Skeletal muscle cell (primary cell): ENCODE measurements at regions not wholly inside any gene's neighbourhood (a gene's known extent, or its start where the extent isn't known, plus 50 kb on each side); places are given as distances from the start of the nearest gene placed in this dataset.

Experiments used
- DNase-seq: peaks from one replicate; pipeline ENCODE4 v3.0.0-alpha.2; 2010; ENCODE audit warnings: low read depth
- H3K4me3 ChIP-seq: 2 replicates; pipeline ENCODE4 v1.5.1; 2011; ENCODE audit warnings: low read depth, mild to moderate bottlenecking, control low read depth, low read length, moderate library complexity

- no peak overlapping the region for H3K4me3 ChIP-seq
- DNase-seq, result no peak
Observed at GRCh38 chr13:85363504-85363903, 435.7 kb downstream of the SLITRK6 start.

GRCh38 chr13:85362980-85363379, 436.2 kb downstream of the SLITRK6 start:
- no peak for DNase-seq

GRCh38 chr13:85347251-85347650, 452.0 kb downstream of the SLITRK6 start:
- no peak for DNase-seq
- H3K4me3 ChIP-seq, result no peak overlapping the region

More at GRCh38 chr13:85362980-85363379, 436.2 kb downstream of the SLITRK6 start:
- no peak overlapping the region for H3K4me3 ChIP-seq

- no peak overlapping the region for H3K4me3 ChIP-seq
- no peak for DNase-seq
Observed at GRCh38 chr13:85334187-85334586, 465.0 kb downstream of the SLITRK6 start.

DNA sequence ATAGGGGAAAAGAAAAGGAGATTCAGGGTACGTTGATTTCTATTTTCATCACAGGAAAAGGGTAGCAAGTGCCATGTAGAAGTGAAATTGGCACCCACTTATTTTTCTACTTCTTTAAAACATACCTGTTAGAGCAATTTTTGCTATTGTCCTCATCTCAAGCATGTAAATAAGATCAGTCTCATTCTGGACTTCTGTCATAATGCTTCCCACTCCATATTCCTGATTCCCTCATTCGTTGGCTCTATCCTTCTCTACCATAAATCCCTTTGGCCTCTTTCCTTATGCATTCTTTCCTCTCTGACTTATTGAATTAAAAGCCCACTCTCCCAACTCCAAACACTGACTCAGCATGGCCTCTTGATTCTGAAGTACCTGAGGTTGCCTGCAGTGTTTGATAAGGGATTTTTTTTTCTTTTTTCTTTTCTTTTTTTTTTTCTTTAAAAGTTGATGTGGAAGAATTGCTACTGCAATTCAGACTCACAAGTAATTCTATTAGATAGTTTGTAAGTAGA, 465.7 kb downstream of the SLITRK6 start:
- DNase-seq, result no peak
- H3K4me3 ChIP-seq, result no peak overlapping the region

DNA sequence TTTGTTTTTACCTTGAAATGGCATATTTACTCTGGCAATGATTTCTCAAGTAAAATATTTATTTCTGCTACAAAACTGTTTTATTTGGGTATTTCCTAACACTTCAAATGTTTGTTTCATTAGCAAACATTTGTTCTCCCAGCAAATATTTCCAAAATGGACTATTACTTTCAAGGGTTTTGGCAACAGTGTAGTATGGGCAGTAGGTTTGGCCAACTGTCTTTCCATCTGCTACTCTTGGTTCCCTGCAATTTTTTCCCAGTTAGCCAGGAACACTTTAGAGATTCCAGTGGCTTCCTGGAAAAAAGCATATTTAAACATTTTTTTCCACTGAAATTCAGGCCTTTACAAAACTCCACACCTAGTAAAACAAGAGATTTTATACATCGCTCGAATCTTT, 466.6 kb downstream of the SLITRK6 start:
- H3K4me3 ChIP-seq, result no peak overlapping the region
- no peak for DNase-seq

DNA sequence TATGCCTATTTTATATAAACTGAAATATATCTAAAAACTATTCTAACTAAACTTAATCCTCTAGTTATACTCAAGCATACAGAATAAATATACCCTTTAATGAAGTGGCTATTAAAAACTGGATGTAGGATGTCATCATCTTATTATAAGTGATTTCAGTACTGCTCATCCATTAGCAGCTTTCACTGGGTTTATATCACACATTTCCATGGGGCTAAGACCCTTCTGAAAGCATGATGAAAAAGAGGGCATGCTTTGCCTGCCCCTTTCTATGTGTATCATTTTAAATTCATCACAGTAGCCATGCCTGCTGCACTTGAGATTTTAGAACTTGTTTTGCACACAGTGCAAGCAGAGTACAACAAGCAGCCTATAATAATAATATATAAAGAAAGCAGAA, 477.5 kb downstream of the SLITRK6 start:
- DNase-seq, result no peak

DNA sequence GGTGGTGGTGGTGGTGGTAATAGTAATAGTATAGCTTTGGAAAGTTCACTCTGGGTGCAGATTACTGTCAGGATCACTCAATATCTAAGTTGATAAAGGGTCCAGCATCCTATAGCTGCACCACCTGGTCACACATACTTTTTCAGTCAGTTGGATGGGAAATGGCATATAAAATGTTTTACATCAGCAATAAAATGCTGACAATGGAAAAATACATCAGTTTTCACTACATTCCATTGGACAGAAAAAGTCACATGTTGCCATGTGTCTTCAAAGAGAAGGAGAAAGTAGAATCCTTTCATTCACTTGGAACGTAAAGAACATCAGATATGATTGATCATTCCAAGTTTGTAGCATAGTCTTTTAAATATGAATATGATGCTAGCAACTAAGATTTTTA, 481.4 kb downstream of the SLITRK6 start:
- DNase-seq, result no peak
- no peak overlapping the region for H3K4me3 ChIP-seq

More for the DNA sequence above, 477.5 kb downstream of the SLITRK6 start:
- no peak overlapping the region for H3K4me3 ChIP-seq

DNA sequence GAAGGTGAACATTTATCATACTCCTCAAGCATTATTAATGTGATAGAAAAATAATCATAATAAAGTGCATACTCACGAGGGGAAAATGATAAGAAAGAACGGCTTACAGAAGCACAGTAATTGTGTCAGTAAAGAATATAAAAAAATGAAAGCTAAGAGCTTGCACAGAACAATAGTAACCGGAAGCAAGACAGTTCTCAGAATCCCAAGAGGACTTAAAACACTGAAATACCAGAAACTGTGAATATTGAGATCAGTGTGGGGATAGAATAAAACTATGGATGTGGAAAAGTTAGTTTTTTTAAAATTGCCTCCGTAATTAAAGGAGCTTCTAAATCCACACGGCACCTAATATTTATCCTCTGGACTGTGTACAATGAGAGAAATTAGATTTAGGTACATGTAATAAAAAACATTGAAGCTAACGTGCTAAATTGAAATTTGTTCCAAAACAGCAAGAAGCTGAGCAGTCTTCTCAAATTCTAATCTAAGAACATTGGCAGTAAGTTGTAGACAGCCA, 482.7 kb downstream of the SLITRK6 start:
- H3K4me3 ChIP-seq, result no peak overlapping the region
- no peak for DNase-seq

- no peak for DNase-seq
- H3K4me3 ChIP-seq, result no peak overlapping the region
Observed at GRCh38 chr13:85314686-85315085, 484.5 kb downstream of the SLITRK6 start.

DNA sequence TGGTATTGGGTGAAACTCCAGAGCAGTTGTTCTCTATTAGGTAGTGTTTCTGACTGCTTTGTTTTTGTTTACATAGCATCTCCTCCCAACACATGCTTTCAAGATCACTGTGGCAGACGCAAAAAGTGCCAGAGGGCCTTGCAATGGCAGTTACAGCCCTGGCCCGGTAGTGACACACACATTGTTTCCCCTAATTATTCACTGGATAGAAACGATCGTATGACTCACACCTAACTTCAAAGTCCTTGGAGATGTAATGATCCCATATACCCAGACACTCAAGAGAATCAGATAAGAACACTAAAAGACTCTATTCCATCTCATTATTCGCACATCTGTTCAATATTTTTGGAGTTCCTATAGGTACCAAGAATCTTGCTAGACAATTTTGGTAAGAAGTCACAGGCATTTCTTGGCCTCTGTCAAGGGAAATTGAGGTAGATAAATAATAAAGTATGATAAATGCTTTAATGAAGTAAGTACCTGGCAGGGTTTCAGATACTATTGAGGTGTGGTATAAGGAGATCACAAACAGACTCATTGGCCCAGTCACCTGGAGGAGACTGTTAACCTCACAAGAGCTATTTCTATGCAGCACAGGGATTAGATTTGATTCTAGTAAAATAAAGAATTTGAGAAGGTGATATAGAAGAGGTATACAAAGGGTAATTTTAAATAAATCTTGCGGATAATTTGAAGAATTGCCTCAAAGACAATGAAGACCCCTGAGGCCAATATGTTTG, 485.3 kb downstream of the SLITRK6 start:
- DNase-seq, result no peak
- H3K4me3 ChIP-seq, result no peak overlapping the region

DNA sequence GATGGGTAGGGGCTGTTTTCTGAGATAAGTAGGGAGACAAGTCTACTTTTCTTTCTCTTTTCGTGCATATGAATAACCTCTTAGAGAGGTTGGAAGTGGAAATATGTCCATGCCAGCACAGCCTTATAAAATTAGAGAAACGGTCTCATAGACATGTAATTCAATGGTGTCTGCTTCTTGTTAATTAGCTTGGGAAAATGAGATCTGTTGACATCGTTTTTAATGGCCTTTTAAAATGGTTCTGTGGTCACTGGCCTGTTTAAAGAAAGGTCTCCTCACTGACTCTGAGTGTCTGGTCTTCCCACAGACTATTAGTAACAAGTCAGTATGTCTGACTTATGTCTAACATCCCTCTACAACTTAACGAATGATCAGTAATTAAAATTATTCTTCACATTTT, 487.1 kb downstream of the SLITRK6 start:
- DNase-seq, result no peak

DNA sequence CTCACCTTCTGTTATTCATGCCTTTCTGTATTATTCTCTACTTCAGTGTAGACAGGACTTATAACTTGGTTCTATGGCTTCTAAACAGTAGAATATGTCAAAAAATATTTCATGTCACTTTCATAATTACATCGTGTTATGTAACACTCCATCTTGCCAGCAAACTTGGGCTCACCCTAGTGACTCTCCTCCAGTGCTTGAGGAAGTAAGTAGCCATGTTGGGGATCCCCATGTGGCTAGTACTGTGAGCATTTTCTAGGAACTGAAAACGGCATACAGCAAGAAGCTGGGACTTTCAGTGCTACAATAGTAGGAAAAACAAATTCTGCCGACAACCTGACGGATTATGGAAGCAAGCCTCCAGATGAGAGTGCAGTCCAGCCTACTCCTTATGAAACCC, 495.6 kb downstream of the SLITRK6 start:
- no peak overlapping the region for H3K4me3 ChIP-seq
- DNase-seq, result no peak

More for the DNA sequence above, 487.1 kb downstream of the SLITRK6 start:
- H3K4me3 ChIP-seq, result no peak overlapping the region

GRCh38 chr13:85298387-85298924, 500.8 kb downstream of the SLITRK6 start:
- DNase-seq, result no peak

GRCh38 chr13:85288698-85289097, 510.5 kb downstream of the SLITRK6 start:
- no peak for DNase-seq
- no peak overlapping the region for H3K4me3 ChIP-seq

More at GRCh38 chr13:85298387-85298924, 500.8 kb downstream of the SLITRK6 start:
- H3K4me3 ChIP-seq, result no peak overlapping the region

DNA sequence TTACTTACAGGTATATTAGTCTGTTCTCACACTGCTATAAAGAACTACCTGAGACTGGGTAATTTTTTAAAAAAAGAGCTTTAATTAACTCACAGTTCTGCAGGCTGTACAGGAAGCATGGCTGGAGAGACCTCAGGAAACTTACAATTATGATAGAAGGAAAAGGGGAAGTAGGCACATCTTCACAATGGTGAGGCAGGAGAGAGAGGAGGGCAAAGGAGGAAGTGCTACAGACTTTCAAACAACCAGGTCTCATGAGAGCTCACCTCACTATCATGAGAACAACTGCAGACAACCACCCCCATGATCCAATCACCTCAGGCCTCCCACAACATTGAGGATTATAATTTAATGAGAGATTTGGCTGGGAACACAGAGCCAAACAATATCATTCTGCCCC, 511.7 kb downstream of the SLITRK6 start:
- no peak overlapping the region for H3K4me3 ChIP-seq
- DNase-seq, result no peak

DNA sequence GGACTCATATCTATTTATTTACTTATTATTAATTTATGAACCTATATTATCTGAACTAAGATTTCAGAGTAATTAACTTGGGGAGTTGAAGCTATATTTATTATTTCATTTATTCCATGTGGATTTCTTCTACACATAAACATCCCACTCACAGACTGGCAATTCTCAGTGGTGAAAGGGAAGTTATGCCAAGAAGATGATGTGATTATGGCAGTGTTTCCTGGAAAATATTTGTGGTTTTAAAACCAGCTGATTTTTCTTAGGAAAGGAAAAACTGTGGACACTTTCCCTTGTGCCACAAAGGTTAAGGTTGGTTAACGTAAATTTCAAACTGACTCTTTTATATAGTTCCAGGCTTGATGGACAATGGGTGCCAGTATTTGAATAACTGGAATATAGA, 513.1 kb downstream of the SLITRK6 start:
- no peak for DNase-seq

GRCh38 chr13:85284349-85284748, 514.9 kb downstream of the SLITRK6 start:
- no peak overlapping the region for H3K4me3 ChIP-seq
- no peak for DNase-seq

More for the DNA sequence above, 513.1 kb downstream of the SLITRK6 start:
- H3K4me3 ChIP-seq, result no peak overlapping the region

DNA sequence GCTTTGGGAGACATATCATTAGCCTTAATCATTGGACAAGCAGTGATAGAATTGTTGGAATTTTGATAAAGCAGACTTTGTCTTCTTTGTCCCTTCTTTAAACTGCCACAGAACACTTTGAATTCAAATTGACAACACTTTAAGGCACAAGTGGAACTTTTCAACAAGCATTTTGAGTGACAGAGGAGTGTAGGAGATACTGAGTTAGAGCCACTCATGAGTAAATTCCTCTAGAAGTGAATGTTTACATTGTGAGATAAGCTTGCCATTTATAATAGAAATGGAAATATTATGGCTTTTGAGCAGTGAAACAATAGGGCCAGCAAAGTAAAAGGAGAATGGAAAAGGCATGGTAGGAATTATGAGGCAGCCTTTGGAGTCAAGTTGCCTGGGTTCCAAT, 515.8 kb downstream of the SLITRK6 start:
- H3K4me3 ChIP-seq, result no peak overlapping the region
- DNase-seq, result no peak

- no peak for DNase-seq
- no peak overlapping the region for H3K4me3 ChIP-seq
Observed at GRCh38 chr13:85282876-85283275, 516.3 kb downstream of the SLITRK6 start.

- no peak overlapping the region for H3K4me3 ChIP-seq
- DNase-seq, result no peak
Observed at GRCh38 chr13:85278851-85279250, 520.4 kb downstream of the SLITRK6 start.
